Limb (tissue), 2 donors: ENCODE measurements at regions not wholly inside any gene's neighbourhood (a gene's known extent, or its start where the extent isn't known, plus 50 kb on each side); places are given as distances from the start of the nearest gene placed in this dataset.

Experiments
- DNase-seq, 2 donors: peaks; one replicate each; pipeline ENCODE4 v3.0.0-alpha.2; 2016; ENCODE audit errors: extremely low spot score in 2 of 2

DNA sequence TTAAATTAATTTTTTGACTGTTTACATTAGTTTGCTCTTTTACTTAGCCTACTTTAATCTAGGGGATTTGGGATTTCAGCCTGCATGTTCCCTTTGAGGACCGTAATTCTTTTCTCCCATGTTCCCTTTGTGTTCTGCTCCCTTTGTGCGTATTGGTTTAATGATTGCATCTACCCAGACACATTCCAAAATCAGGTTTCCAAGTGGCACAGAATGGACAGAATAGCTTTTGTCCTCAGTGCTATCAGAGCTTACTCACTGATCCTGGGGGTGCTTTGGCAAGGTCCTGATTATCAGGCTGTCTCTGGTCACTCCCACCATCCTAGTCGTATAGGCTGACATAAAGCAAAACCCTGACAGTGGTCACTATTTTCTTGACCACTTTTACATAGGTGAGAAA lies 867.5 kb downstream of the TSN start:
- no peak for DNase-seq

DNA sequence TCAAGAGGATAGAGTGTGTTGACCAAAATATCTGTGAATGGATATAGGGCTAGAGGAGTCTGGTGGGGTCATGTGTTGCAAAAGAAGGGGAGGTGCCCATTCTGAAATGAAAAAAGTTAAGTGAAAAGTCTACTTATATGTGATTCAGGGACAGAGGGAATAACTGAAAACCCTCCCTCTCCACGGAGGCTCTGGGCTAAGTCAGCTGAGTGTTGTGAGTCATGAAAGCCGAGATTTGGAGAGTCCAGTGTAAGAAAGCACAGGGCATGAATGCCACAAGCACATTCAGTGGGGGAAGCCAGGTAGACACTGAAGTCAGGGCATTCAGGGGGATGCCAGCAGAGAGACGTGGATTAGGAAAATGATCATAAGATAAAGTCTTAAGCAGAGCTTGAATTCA lies 871.9 kb downstream of the TSN start:
- no peak for DNase-seq

DNA sequence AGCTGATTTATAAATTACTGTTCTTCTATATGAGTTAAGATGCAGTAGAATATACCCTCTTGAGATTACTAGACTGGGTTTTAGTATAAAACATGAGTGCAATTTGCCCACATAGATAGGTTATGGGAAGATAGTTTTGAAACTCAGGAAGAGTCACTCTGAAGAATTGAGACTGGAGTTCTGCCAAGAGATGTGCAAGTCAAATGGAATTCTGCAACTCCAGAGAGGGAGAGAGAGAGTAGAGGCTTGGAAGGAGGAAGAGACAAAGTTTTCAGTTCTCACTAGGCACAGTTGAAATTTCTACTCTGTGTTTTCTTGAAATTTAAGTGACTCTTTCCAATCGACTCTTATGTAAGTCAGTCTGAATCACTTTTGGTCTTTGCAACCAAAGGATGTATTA lies 878.8 kb downstream of the TSN start:
- peak in 1 of 2 donors; percentile 27 for DNase-seq

DNA sequence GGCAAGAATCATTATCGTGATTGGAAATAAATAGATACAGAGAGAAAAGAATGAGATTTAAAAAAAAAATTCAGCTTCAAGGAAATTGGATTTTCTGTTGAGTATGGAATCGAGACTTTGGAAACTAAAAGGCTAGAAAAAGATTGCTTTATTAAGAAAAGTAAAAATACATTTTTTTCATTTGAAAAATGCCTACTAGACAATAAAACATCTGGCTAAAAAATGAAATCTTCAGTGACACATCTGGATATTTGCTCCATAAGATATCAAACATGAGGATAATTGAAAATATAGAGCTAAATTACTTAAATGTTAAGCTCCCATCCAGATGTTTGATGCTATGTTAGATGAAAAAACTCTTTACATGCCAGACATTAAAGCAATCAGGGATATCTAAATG lies 879.5 kb downstream of the TSN start:
- DNase-seq = no peak

DNA sequence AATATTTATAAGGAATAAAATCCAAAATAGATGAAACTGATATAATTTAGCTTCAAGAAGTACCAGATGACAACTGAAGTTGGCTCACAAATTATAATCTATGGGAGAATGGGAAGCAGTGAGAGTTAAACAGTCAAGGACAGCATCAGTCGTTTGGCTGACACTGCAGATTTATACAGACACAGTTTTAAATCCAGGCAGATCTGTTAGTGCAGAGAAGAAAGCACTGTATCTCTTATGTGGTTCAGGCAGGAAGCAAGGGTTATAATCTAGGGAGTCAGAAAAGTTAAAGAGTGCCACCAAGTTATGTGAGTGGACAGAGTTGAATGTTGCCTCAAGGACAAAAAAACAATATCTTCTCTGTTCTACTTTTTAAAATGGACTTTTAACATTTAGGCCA lies 880.2 kb downstream of the TSN start:
- DNase-seq = no peak

DNA sequence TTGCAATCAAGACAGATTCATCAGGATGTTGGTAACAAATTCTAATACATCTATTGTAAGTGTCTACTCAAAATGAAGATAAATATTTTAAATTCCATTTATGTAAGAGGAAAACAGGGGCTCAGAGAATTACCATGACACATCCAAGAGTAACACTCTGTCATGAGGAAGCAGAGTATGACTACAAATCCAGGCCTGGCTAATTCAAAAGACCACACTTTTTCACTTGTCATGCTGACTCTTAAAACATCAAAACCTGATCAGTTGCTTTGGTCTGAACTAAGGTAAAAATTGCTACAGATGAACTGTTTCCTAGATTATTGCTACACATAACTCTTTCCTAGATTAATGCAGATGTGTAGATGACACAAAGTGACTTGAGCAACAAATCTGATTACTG lies 880.6 kb downstream of the TSN start:
- DNase-seq = no peak

DNA sequence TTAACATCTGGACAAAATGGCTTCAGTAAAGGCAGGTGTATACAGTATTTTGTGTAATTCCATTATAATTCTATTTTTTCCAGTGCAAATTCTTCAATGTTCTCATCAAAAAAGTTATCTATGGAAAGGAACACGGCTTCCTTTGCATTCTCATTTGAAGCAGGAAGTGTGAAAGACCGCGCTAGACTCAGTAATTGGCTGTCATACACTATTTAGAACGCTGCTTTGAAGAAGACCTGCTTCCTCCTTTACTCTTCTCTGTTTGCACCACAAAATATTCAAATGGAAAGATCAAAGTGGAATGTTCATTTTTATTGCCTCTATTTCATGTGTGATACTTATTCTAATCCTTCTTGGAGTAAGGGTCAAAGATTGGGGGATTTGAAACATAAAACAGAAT lies 883.7 kb downstream of the TSN start:
- no peak for DNase-seq

DNA sequence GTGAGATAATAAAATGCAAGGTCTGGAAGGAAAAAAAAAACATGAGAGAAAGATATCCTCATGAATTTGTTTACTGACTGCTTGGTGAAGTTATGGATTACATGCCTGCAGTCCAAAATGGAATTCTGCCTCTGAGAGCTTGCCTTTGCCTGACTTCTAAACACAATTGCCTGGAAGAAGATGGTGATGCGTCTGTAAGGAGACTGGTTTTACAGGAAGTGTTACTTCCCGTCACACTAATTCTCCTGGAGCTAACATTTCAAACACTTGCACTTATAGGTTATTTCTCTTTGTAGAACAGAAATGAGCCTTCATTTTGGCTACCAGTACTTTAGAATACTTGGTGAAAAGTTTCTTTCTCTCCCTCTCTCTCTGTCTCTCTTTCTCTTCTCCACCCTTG lies 884.3 kb downstream of the TSN start:
- no peak for DNase-seq

DNA sequence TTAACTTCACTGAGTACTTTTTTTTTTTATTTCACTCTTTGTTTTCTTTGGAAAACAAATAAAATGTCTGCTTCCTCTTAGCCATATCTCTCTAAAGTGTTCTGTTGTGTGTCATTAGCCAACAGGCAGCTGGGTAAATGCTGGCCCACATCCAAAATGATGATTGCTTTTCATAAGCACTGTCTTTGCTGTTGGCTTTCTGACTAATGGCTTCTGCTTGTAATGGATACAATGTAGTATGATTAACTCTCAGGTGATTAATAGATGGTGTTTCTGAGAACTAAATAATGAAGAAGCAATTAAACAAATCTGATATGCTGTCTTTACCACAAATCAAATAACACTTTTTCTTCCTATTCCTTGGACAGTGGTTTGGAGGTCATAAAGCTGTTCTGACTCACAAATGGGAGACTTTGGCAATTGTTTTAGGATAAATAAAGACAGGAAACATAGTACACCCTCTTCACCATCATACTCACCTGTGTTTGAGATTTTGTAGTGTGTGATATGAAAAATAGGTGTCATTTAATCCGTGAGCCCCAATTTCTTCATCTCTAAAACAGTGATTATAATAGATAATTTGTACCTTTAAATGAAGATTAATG lies 888.4 kb downstream of the TSN start:
- DNase-seq = no peak

DNA sequence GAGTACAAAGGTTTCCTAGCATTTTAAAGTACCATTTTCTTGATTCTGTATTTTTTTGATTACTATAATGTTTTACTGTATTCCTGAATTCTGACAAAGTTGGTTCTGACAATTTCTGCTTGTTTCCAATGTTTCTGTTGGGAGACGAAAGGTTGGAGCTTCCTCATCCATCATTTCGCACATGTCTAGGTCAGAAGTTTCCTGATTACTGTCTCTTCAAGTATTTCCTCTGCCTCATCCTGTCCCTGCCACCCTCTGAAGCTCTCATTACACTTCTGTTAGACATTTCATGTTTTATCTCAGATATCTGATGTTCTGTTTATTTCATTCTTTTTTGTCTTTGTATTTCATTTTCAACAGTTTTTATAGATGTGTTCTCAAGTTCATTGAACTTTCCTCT lies 895.8 kb downstream of the TSN start:
- no peak for DNase-seq

DNA sequence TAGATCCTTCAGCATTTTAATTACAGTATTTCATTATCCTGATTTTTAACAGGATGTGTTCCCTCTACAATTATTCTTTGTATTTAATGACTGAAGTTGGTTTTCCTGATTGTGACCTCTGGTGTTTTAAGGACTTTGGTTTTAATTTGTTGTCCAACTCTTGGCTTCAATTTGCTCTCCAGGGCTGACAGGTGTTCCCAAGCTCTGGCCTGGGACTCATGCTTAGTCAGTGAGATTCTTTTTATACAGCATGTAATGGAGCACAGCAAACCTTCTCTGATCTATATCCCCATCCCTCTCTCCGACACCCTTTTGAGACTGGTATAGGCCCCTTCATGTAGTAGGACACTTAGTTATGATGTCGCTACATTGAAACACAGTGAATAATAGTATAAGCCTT lies 896.3 kb downstream of the TSN start:
- no peak for DNase-seq

DNA sequence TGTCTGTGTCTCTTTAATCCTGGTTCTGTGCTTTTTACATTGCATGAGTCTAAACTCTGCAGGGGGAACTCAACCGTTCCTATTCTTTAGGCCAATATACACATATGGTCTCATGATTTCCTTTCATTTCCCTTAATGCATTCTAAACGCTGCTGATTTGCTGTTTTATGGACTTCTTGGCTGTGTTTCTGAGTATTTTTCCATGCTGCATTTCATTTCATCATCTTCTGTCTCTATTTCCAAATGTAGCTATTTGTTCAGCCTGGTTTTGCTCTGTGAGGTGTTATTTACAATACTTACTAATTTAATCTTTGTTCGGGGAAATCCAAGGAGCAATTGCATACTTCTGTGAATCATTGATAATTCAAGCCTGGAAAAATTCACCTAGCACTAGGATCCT lies 897.2 kb downstream of the TSN start:
- DNase-seq = peak in 1 of 2 donors; percentile 54

DNA sequence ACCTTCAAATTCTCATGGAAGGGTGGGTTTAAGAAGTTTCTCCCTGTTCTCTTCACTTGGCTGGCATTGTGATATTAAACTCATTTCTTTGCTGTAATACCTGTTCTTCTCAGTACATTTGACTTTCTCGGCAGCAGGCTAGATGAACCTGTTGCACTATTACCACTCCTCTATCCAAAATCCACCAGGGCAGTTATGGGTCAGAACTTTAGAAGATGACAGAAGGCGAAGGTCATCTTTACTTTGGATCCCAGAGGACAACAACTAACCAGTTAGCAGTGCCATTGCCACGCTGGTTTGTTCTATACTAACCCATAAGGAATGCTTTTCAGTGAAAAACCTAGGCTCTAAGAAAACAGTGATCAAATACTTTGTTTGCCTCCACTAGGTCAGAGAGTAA lies 901.0 kb downstream of the TSN start:
- DNase-seq = no peak

DNA sequence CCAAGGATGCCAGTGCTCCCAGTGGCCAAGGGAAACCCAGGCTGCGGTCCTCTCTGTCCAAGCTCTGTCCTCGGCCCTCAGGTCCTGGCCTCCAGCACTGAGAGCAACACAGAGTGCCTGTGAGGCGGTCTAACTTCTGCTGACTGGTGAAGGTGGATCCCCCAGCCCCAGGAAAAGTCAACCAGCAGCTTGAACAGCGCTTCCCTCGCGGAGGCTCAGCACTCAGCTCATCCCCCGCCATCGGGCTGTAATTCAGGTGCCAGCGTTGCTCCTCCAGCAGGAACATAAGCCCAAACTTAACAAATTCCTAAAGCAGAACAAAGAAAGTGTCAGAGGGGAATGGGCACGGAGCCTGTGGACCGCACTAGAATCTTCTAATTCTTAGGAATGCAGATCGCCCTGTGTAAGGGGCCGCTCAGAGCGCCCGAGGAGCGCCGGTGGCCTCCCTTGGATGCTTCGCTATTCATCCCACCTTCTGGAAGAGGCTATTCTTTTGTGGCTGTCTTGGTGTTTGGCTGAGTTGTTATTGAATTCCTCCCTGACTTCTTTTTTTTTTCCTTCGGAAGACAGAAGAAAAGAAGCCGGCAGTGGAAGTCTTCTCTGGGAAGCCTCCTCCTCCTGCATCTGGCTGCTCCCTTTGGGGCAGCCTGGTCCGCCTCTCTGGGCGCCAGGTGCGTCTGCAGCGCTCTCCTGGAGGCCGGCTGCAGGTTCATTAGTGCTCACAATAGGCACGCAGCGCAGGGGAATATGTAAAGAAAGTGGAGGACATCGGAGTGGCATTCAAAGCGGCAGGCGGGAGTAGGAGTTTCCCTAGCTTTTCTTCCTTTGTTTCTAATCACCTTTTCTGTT lies 905.6 kb downstream of the TSN start:
- peak in 1 of 2 donors; percentile 47 for DNase-seq

DNA sequence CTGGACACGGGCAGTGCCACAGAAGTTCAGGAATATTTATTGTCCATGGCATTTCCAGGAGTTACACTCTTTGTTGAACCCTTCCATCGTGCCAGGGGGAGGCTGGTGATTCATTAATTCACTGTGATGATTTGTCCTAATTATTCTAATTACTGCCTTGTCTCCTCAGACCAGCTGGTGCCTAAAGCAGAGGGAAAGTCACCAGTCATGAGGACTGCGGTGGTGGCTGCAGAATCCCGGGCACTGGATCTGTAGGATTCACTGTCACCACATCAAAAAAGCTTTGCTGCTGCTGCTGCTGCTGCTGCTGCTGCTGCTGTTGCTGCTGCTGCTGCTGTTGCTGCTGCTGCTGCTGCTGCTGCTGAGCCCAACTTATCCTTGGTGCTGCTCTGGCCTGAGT lies 908.2 kb downstream of the TSN start:
- DNase-seq = no peak

DNA sequence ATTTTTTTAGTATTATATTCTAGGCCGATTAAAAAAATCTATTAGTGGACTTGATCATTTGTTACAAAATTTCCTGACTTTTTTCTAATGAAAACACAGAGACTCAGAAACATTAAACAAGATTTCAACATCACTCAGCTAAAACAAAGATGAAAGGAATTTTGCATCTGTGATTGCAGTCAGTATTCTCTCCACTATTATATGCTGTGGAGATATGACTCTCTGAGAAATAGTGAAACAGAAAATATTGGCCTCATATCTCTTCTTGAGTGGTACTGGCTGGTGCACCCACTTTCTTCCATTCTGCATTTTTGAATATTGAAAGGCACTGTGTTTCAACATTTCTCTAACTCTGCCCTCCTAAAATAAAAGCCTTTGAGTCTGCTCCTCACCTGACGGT lies 914.2 kb downstream of the TSN start:
- DNase-seq = no peak

DNA sequence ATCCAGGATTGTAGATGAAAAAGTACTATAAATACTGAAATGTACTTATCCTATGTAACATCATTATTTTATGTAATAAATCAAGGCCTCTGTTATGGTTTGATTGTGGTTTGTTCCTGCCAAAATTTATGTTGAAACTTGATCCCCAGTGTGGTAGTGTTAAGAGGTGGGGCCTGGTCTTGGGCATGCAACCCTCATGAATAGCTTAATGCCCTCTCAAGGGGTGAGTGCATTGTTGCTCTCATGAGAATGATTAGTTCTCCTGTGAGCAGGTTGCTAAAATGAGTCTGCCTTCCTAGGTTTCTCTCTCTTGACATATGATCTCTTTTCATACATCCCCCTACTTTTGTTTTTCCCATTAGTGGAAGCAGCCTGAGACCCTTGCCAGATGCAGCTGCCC lies 915.4 kb downstream of the TSN start:
- no peak for DNase-seq

DNA sequence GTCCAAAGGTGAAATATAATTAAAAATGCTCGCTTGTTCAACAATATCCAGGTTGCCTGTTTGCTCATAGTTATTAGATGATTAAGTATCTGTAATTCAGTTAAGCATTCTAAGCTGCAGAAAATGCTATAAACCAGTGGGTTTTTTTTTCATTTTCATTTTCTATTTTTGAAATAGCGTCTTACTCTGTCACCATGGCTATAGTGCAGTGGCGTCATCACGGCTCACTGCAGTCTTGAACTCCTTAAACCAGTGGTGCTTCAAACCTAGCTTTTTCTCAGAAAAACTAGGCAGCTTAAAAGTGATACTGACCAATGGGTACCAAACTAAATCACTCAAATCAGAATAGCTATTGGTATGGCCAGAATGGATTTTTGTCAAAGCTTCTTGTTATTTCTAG lies 925.2 kb downstream of the TSN start:
- no peak for DNase-seq

DNA sequence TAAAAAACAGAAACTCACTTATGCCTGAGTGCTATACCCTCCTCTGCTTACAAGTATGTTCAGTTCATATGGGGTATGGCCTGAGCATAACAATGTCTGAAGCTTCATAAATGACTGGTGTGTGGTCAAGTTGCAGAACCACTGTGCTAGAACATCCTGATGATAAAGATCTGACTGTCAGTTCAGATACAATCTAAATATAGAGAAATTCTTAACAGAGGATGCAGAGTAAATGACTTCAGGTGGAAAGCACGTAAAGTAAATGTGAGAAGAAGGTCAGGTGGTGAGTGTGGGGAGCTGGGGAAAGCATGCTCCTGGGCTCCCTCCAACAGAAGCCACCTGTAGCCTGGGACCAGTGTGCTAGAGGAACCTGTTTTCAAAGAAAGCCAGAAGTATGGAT lies 926.2 kb downstream of the TSN start:
- no peak for DNase-seq

DNA sequence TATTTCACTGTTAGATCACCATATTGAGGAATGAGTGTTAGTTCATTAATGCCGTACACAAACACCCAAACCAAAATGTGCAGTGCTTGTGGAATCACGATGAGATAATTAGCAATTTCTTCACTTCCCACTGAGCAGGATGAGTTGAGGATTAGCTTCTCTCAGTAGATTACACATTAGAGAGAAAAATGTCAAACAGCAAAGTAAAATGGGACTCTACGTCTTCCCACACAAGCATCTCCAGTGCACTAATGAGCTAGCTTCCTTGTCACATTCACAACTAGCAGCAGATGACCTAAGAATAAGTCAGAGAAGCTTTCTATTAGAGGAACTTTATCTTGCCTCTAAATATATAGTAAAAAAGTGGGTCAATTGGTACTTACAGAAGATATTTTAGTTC lies 926.9 kb downstream of the TSN start:
- DNase-seq = no peak

DNA sequence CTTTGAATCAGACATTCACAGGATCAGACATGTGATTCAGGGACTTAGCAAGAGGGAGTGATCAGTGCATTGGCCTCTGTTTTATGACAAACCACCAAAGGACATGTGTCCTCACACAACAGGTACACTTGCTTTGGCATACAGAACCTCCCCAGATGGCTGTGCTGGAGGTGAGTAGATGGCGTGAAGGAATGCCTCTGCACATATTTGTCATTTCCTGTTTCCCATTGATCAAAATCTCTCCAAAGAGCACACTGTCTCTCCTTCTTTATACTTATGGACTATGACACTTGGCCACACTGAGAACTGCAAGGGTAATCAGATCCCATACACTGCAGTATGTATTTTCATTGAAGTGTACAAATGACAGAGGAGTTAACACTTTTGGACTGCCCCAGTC lies 927.6 kb downstream of the TSN start:
- DNase-seq = no peak

DNA sequence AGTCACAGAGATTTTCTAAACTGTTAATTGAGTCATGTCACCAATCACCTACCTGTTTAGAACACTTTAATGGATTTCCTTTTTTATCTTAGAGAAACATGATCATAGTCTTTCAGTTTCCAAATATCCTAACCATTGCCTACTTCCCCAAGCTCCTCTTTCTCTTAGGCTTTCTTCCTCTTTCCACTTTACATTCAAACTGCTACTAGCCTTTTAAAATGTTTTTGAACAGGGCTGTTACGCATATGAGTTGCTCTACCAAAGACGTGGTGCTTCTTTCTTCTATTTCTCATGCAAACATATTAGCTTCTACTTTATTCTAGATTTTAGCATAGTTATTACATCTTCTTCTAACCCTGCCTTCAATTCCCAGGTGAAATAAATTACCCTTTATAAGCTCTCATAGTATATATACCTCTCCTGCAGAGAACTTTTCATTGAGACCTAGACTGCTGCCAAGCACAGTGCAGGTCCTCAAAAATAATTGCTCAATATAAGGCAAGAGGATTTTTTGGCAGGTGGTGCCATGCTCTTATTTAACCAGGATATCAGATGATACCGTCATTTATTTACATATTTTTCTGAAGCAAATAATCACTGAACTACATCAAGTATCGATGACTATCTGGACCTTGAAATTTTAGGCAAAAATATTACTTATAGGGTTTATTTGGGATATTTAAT lies 937.1 kb downstream of the TSN start:
- DNase-seq = no peak

DNA sequence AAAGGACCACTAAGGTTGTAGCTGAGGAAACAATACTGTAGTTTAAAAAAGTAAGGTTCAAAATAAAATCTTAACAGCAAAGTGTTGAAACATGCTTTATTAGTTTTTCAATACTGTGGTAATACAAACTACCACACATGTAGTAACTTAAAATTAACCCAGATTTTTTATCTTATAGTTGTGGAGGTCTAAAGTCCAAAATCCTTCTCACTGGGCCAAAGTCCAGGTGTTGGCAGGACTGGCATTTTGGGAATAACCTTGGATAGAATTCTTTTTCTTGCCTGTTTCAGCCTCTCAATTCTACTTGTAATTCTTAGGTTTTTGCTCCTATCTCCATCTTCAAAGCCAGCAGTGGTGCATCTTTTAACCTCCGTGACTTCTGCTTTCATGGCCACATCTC lies 942.0 kb downstream of the TSN start:
- DNase-seq = no peak
